Right lobe of liver (tissue), 6 donors: ENCODE measurements at regions not wholly inside any gene's neighbourhood (a gene's known extent, or its start where the extent isn't known, plus 50 kb on each side); places are given as distances from the start of the nearest gene placed in this dataset.

Experiments used
- ATAC-seq, 4 donors: fragments of 200-7000 bp; cut with Tn5 transposase; one replicate each; pipeline ENCODE4 v1.9.1; 2020; ENCODE audit warnings: mild to moderate bottlenecking in 4 of 4, moderate library complexity in 4 of 4
- DNase-seq, 3 donors: peaks; one replicate each; pipeline ENCODE4 v3.0.0-alpha.2; 2020
- H3K27ac ChIP-seq, 3 donors: fragments of 200-600 bp; one replicate each; pipeline ENCODE4 v1.8.0; 2022
- H3K27me3 ChIP-seq, 2 donors: fragments of 200-600 bp; one replicate each; pipeline ENCODE4 v1.8.0; 2022
- H3K36me3 ChIP-seq, 4 donors: fragments of 200-600 bp; sonication (generic) in 1 of 4; one replicate each; pipeline versions ENCODE4 v1.5.1 to v1.8.0; 2017 to 2022; ENCODE audit warnings: control low read depth in 1 of 4
- H3K4me1 ChIP-seq, 4 donors: fragments of 200-600 bp; sonication (generic) in 1 of 4; one replicate each; pipeline versions ENCODE4 v1.5.1 to v1.8.0; 2017 to 2022; ENCODE audit warnings: control low read depth in 1 of 4
- H3K4me3 ChIP-seq, 3 donors: fragments of 200-600 bp; one replicate each; pipeline ENCODE4 v1.8.0; 2022
- H3K9me3 ChIP-seq, 4 donors: fragments of 200-600 bp; sonication (generic) in 1 of 4; one replicate each; pipeline versions ENCODE4 v1.5.1 to v1.8.0; 2017 to 2022; ENCODE audit warnings: control low read depth in 1 of 4
- CTCF ChIP-seq, 4 donors: fragments of 200-600 bp in 3 of 4; fragments of 450-650 bp in 1 of 4; IDR thresholded peaks; one replicate each; pipeline versions ENCODE4 v1.5.1 to v1.8.0; 2016 to 2022; ENCODE audit warnings: antibody characterized with exemption in 4 of 4, mild to moderate bottlenecking in 2 of 4
- POLR2A ChIP-seq: fragments of 450-650 bp; IDR thresholded peaks from one replicate; pipeline ENCODE4 v1.6.1; 2017; ENCODE audit warnings: antibody characterized with exemption, mild to moderate bottlenecking
- whole genome bisulfite sequencing: methylation state at CpG from one replicate; pipeline ENCODE4 v1.1.6; 2018; ENCODE audit warnings: low coverage, low lambda C conversion rate; ENCODE audit not compliant: insufficient coverage; ENCODE audit errors: missing lambda C conversion rate; 5-methylcytosine and 5-hydroxymethylcytosine counted together
- intact Hi-C, 2 donors: fragments of 100-400 bp; cut with DNase I; formaldehyde crosslinking; loops; one replicate each; pipeline versions ENCODE4 v1.11.2 to v1.14.1; 2022
- donor health status: DM: no; HTN: yes; CAD: no.
- donor health status: DM: no; HTN: no; CAD: no.
- donor health status: DM: no; HTN: no; CAD: no.
- donor health status: DM: no; HTN: yes; CAD: no.
- donor health status: DM: no; HTN: yes; CAD: no.

- no peaks in the 10 kb centered on the region for H3K4me1 ChIP-seq
- H3K27ac ChIP-seq: peak overlapping the region in 1 of 3 donors; percentile 11
- 73% methylated on average over 11 of the region's 12 CpGs for WGBS
- no peaks in the 10 kb centered on the region for H3K9me3 ChIP-seq
- TF ChIP-seq CTCF (IDR thresholded peaks at IDR 0.05) (no peak), POLR2A (no peak)
- intact Hi-C loops: no loop called here
- ATAC-seq (no peak), DNase-seq (no peak)
- H3K36me3 ChIP-seq: no peaks in the 10 kb centered on the region
- H3K4me3 ChIP-seq: no peak overlapping the region
- no peaks in the 10 kb centered on the region for H3K27me3 ChIP-seq
Observed at GRCh38 chr15:95290176-95290974, 1040.1 kb upstream of the NR2F2 start.

GRCh38 chr15:95291898-95292472, 1038.5 kb upstream of the NR2F2 start:
- 28% methylated on average over 3 of the region's 3 CpGs for WGBS

GRCh38 chr15:95292785-95293450, 1037.6 kb upstream of the NR2F2 start:
- DNase-seq: no peak
- peak in 1 of 4 donors; percentile 45 for ATAC-seq
- TF ChIP-seq CTCF (IDR thresholded peaks at IDR 0.05) (no peak), POLR2A (no peak)
- no peaks in the 10 kb centered on the region for H3K4me1 ChIP-seq
- H3K27ac ChIP-seq: no peak overlapping the region
- no peak overlapping the region for H3K4me3 ChIP-seq
- H3K36me3 ChIP-seq: no peaks in the 10 kb centered on the region
- intact Hi-C loops: no loop called here
- no peaks in the 10 kb centered on the region for H3K9me3 ChIP-seq
- no peaks in the 10 kb centered on the region for H3K27me3 ChIP-seq
- WGBS: 66% methylated on average over 4 of the region's 6 CpGs

More at GRCh38 chr15:95291898-95292472, 1038.5 kb upstream of the NR2F2 start:
- ATAC-seq (peak in 3 of 4 donors; percentile 58 to 62 (median 60)), DNase-seq (no peak)
- Histone ChIP-seq H3K4me1 (no peaks in the 10 kb centered on the region), H3K36me3 (no peaks in the 10 kb centered on the region), H3K9me3 (no peaks in the 10 kb centered on the region), H3K27me3 (no peaks in the 10 kb centered on the region), H3K27ac (no peak overlapping the region), H3K4me3 (no peak overlapping the region)
- TF ChIP-seq CTCF (IDR thresholded peaks at IDR 0.05): peak; percentile 56 to 72 (median 66)
- TF ChIP-seq POLR2A: no peak
- intact Hi-C loops: no loop called here

- Histone ChIP-seq H3K36me3 (no peaks in the 10 kb centered on the region), H3K4me3 (no peak overlapping the region), H3K4me1 (no peaks in the 10 kb centered on the region), H3K9me3 (no peaks in the 10 kb centered on the region), H3K27ac (no peak overlapping the region), H3K27me3 (no peaks in the 10 kb centered on the region)
- no peak for ATAC-seq
- TF ChIP-seq POLR2A: no peak
- TF ChIP-seq CTCF (IDR thresholded peaks at IDR 0.05): no peak
- intact Hi-C loops: no loop called here
- DNase-seq: no peak
- 61% methylated on average over 6 of the region's 6 CpGs for WGBS
Observed at GRCh38 chr15:95293456-95294031, 1037.0 kb upstream of the NR2F2 start.
